Smooth muscle cell (in vitro differentiated cells): ENCODE measurements at regions not wholly inside any gene's neighbourhood (a gene's known extent, or its start where the extent isn't known, plus 50 kb on each side); places are given as distances from the start of the nearest gene placed in this dataset.

Experiments
- DNase-seq: peaks from one replicate; lab custom pipeline; 2025; ENCODE audit not compliant: unreplicated experiment; lab: John Stamatoyannopoulos, UW
- H2AFZ ChIP-seq: fragments of 200-600 bp; sonication (generic); 2 replicates; pipeline ENCODE4 v1.6.0; 2016; ENCODE audit warnings: antibody characterized with exemption, low read depth, mild to moderate bottlenecking
- H3F3A ChIP-seq: fragments of 200-600 bp; sonication (generic); 2 replicates; pipeline ENCODE4 v1.6.0; 2017; ENCODE audit warnings: antibody characterized with exemption, low read depth
- H3K27ac ChIP-seq: fragments of 200-600 bp; sonication (generic); 2 replicates; pipeline ENCODE4 v1.5.1; 2016; ENCODE audit warnings: low read depth, mild to moderate bottlenecking
- H3K27me3 ChIP-seq: fragments of 200-600 bp; sonication (generic); 2 replicates; pipeline ENCODE4 v1.6.1; 2016; ENCODE audit warnings: low read depth, mild to moderate bottlenecking
- H3K36me3 ChIP-seq: fragments of 200-600 bp; sonication (generic); 2 replicates; pipeline ENCODE4 v1.5.1; 2016; ENCODE audit warnings: low read depth
- H3K4me1 ChIP-seq: fragments of 200-600 bp; sonication (generic); 2 replicates; pipeline ENCODE4 v1.5.1; 2016; ENCODE audit warnings: low read depth
- H3K4me2 ChIP-seq: fragments of 200-600 bp; sonication (generic); 2 replicates; pipeline ENCODE4 v1.6.0; 2016; ENCODE audit warnings: mild to moderate bottlenecking
- H3K4me3 ChIP-seq: fragments of 200-600 bp; sonication (generic); 2 replicates; pipeline ENCODE4 v1.5.1; 2016; ENCODE audit warnings: mild to moderate bottlenecking
- H3K79me2 ChIP-seq: fragments of 200-600 bp; sonication (generic); 2 replicates; pipeline ENCODE4 v1.6.0; 2016; ENCODE audit warnings: low read depth, mild to moderate bottlenecking
- H3K9ac ChIP-seq: fragments of 200-600 bp; sonication (generic); 2 replicates; pipeline ENCODE4 v1.6.0; 2016; ENCODE audit warnings: low read depth
- H3K9me3 ChIP-seq: fragments of 200-600 bp; sonication (generic); replicated peaks from 2 replicates; pipeline ENCODE4 v1.5.1; 2016; ENCODE audit warnings: low read depth
- H4K20me1 ChIP-seq: fragments of 200-600 bp; sonication (generic); 2 replicates; pipeline ENCODE4 v1.6.0; 2016; ENCODE audit warnings: low read depth
- WGBS: methylation state at CpG from one replicate; pipeline ENCODE4 v1.1.7; 2016; ENCODE audit warnings: low lambda C conversion rate; 5-methylcytosine and 5-hydroxymethylcytosine counted together
- TF ChIP-seq, protein P1 (sequence below): fragments of 200-600 bp; sonication (generic); IDR thresholded peaks from 2 replicates; pipeline ENCODE4 v1.5.1; 2017; ENCODE audit warnings: borderline replicate concordance, mild to moderate bottlenecking, antibody characterized with exemption; ENCODE audit not compliant: insufficient read depth, poor library complexity, severe bottlenecking

DNA sequence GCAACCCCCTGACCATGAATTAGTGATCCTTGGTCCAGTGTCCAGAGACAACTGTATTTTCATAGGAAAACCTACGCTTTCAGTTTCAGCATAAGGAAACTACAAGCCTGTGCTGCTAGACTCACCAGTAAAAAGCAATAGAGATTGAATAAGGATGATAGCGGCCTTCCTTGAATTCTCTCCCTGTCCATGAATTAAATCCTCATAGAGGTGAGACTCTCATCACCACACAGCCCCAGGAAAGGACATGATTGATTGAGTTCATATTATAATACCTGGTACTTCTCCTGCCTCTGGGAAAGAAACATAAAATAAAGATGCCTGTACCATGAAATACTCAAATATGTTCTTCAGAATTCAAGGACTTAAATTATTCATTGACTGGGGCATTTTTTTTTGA is 146.3 kb upstream of the SPOPL start:
- Histone ChIP-seq H2AFZ (no peak overlapping the region), H3K4me3 (no peak overlapping the region), H3K9ac (no peak overlapping the region), H3K4me2 (no peak overlapping the region), H3K9me3 (no peaks in the 10 kb centered on the region), H3K36me3 (no peaks in the 10 kb centered on the region), H3K27me3 (no peaks in the 10 kb centered on the region), H3F3A (no peaks in the 10 kb centered on the region), H3K4me1 (no peaks in the 10 kb centered on the region), H3K79me2 (no peaks in the 10 kb centered on the region), H3K27ac (no peak overlapping the region), H4K20me1 (no peaks in the 10 kb centered on the region)
- DNase-seq, result no peak
- WGBS, result 96% methylated on average over 2 of the region's 2 CpGs
- TF ChIP-seq, protein P1, sequence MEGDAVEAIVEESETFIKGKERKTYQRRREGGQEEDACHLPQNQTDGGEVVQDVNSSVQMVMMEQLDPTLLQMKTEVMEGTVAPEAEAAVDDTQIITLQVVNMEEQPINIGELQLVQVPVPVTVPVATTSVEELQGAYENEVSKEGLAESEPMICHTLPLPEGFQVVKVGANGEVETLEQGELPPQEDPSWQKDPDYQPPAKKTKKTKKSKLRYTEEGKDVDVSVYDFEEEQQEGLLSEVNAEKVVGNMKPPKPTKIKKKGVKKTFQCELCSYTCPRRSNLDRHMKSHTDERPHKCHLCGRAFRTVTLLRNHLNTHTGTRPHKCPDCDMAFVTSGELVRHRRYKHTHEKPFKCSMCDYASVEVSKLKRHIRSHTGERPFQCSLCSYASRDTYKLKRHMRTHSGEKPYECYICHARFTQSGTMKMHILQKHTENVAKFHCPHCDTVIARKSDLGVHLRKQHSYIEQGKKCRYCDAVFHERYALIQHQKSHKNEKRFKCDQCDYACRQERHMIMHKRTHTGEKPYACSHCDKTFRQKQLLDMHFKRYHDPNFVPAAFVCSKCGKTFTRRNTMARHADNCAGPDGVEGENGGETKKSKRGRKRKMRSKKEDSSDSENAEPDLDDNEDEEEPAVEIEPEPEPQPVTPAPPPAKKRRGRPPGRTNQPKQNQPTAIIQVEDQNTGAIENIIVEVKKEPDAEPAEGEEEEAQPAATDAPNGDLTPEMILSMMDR, result no peak

DNA sequence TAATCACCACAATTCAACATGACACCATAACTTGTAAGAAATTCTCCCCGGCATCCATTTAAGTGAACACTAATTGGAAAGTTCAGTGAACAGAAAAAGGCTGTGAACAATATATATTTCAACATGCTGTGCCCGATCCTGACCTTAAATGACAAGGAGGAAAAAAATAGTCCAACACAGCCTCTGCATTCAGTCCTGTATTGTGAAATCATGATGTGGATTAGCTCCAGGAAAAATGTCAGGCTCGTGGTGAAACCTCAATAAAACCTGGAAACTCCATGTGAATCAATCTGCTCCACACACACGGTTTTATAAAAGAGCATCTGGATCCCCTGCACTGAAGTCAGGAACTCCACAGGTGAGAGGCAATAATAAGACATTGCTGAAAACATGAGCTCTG is 145.4 kb upstream of the SPOPL start:
- Histone ChIP-seq H2AFZ (no peak overlapping the region), H3K9me3 (no peaks in the 10 kb centered on the region), H3K27me3 (no peaks in the 10 kb centered on the region), H4K20me1 (no peaks in the 10 kb centered on the region), H3K36me3 (no peaks in the 10 kb centered on the region), H3K4me3 (no peak overlapping the region), H3K9ac (no peak overlapping the region), H3K27ac (no peak overlapping the region), H3K4me1 (no peaks in the 10 kb centered on the region), H3K4me2 (no peak overlapping the region), H3F3A (no peaks in the 10 kb centered on the region), H3K79me2 (no peaks in the 10 kb centered on the region)
- no peak for DNase-seq
- 60% methylated on average over 4 of the region's 4 CpGs for WGBS
- TF ChIP-seq, protein P1, result no peak

DNA sequence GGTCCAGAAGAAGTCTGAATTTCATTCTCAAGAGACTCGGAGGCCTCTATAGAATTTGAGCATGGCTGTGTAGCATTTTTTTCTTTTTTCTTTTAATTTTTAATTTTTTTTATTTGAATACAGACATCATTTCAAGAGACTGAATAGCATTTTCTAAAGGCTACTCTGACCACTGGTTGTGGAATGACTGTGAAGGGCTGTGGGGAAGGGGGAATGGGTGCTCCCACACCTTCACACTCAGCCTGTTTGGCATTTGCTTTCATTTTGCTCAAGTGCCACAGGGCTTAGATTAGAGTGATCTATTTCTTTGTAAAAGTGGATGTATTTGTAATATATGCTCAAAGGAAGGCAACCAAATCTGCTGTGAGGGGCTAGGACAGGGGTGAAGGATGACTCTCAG is 142.0 kb upstream of the SPOPL start:
- Histone ChIP-seq H3K9ac (no peak overlapping the region), H4K20me1 (no peaks in the 10 kb centered on the region), H3K4me1 (no peaks in the 10 kb centered on the region), H3K27me3 (no peaks in the 10 kb centered on the region), H3K4me3 (no peak overlapping the region), H3K36me3 (no peaks in the 10 kb centered on the region), H3K9me3 (no peaks in the 10 kb centered on the region), H3F3A (no peaks in the 10 kb centered on the region), H3K79me2 (no peaks in the 10 kb centered on the region), H2AFZ (no peak overlapping the region), H3K4me2 (no peak overlapping the region), H3K27ac (no peak overlapping the region)
- 100% methylated on average over 1 of the region's 1 CpG for WGBS
- no peak for DNase-seq
- TF ChIP-seq, protein P1, result no peak

DNA sequence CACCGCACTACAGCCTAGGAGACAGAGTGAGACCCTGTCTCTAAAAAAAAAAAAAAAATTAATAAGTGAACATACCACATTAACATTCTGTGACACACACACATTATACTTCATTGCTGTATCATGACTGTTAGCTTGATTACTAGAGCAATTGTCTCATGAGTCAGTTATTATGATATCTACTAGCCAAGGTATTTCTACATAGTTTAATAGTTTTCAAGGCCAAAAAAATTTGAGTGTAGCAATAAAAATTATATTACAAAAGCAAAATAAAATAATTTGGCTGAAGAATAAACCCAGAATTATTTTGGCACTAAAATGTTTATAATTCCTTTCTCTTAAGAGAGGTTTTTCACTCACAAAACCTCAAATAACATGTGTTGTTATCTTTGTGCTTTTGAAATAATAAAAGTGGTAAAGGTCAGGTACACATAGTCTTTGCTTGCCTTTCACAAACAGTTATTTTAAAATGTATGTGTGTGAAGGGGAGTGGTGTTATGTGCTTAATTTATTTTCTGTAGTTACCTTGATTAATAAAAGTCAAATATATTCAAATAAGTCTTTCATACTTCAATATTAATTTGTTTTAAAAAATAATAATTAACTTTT is 136.9 kb upstream of the SPOPL start:
- no peaks in the 10 kb centered on the region for H3K4me1 ChIP-seq
- 94% methylated on average over 1 of the region's 1 CpG for whole genome bisulfite sequencing
- no peak for DNase-seq
- H3F3A ChIP-seq, result no peaks in the 10 kb centered on the region
- H3K27me3 ChIP-seq, result no peaks in the 10 kb centered on the region
- H3K9me3 ChIP-seq, result no peaks in the 10 kb centered on the region
- H4K20me1 ChIP-seq, result no peaks in the 10 kb centered on the region
- no peak overlapping the region for H3K27ac ChIP-seq
- no peak overlapping the region for H3K9ac ChIP-seq
- H3K4me2 ChIP-seq, result no peak overlapping the region
- TF ChIP-seq, protein P1, result no peak
- no peaks in the 10 kb centered on the region for H3K36me3 ChIP-seq
- H2AFZ ChIP-seq, result no peak overlapping the region
- no peaks in the 10 kb centered on the region for H3K79me2 ChIP-seq
- H3K4me3 ChIP-seq, result no peak overlapping the region
